Gastrocnemius medialis (tissue), 4 donors: ENCODE measurements at regions not wholly inside any gene's neighbourhood (a gene's known extent, or its start where the extent isn't known, plus 50 kb on each side); places are given as distances from the start of the nearest gene placed in this dataset.

ENCODE experiments used
- POLR2A ChIP-seq, 2 donors: fragments of 450-650 bp; IDR thresholded peaks; one replicate each; pipeline ENCODE4 v1.6.1; 2017; ENCODE audit warnings: antibody characterized with exemption in 2 of 2, mild to moderate bottlenecking in 2 of 2, moderate library complexity in 2 of 2
- TF ChIP-seq, protein P1 (sequence below), 5 experiments: fragments of 450-650 bp in 3 of 5; fragments of 200-600 bp in 2 of 5; sonication (generic) in 2 of 5; IDR thresholded peaks in 4 of 5; conservative IDR thresholded peaks in 1 of 5; 1 replicate in 4 of 5; 2 replicates in 1 of 5; pipeline ENCODE4 v1.5.1; 2016 to 2019; ENCODE audit warnings: antibody characterized with exemption in 5 of 5, mild to moderate bottlenecking in 3 of 5, moderate library complexity in 3 of 5

DNA sequence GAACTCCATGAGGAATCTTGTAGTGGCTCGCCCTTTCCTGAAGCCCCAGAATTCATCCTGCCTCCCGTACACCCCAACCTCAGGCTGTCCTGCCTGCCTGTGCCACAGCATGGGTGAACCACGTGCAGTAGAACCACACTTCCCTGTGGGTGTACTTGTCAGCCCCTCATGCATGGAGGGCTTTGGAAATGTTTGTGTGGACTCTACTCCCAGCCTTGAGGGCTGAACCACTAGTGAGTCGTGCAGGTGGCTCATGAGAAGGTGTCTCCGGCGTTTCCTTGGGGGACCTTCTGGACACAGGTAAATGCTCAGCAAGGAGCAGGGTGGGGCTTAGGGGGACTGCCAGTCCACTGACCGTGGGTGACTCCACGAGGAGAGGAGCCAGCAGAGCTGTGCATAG lies 58.7 kb upstream of the ADORA2B start:
- no peak for TF ChIP-seq POLR2A (IDR thresholded peaks at IDR 0.05)
- TF ChIP-seq, protein P1, sequence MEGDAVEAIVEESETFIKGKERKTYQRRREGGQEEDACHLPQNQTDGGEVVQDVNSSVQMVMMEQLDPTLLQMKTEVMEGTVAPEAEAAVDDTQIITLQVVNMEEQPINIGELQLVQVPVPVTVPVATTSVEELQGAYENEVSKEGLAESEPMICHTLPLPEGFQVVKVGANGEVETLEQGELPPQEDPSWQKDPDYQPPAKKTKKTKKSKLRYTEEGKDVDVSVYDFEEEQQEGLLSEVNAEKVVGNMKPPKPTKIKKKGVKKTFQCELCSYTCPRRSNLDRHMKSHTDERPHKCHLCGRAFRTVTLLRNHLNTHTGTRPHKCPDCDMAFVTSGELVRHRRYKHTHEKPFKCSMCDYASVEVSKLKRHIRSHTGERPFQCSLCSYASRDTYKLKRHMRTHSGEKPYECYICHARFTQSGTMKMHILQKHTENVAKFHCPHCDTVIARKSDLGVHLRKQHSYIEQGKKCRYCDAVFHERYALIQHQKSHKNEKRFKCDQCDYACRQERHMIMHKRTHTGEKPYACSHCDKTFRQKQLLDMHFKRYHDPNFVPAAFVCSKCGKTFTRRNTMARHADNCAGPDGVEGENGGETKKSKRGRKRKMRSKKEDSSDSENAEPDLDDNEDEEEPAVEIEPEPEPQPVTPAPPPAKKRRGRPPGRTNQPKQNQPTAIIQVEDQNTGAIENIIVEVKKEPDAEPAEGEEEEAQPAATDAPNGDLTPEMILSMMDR (IDR thresholded peaks at IDR 0.05 in 4 of 5, conservative IDR thresholded peaks at IDR 0.05 in 1 of 5), result no peak
